DOHH2 (cell line): ENCODE measurements at regions not wholly inside any gene's neighbourhood (a gene's known extent, or its start where the extent isn't known, plus 50 kb on each side); places are given as distances from the start of the nearest gene placed in this dataset.

Source experiments
- H3F3A ChIP-seq: fragments of 200-600 bp; sonication (generic), shearing (Covaris generic); 2 replicates; pipeline ENCODE4 v1.6.0; 2016; ENCODE audit warnings: antibody characterized with exemption, mild to moderate bottlenecking; ENCODE audit not compliant: control insufficient read depth, insufficient read depth
- H3K27ac ChIP-seq: fragments of 200-600 bp; sonication (generic); 2 replicates; pipeline ENCODE4 v1.5.1; 2014; ENCODE audit warnings: low read depth, mild to moderate bottlenecking, low read length, moderate library complexity
- H3K27me3 ChIP-seq: fragments of 200-600 bp; sonication (generic); 2 replicates; pipeline ENCODE4 v1.6.1; 2014; ENCODE audit warnings: mild to moderate bottlenecking, low read length, mixed read lengths; ENCODE audit not compliant: control insufficient read depth
- H3K36me3 ChIP-seq: fragments of 200-600 bp; sonication (generic); 2 replicates; pipeline ENCODE4 v1.6.1; 2014; ENCODE audit warnings: mild to moderate bottlenecking, low read length, moderate library complexity, mixed read lengths; ENCODE audit not compliant: control insufficient read depth
- H3K4me1 ChIP-seq: fragments of 200-600 bp; sonication (generic); 2 replicates; pipeline ENCODE4 v1.6.1; 2014; ENCODE audit warnings: mild to moderate bottlenecking, low read length, mixed read lengths; ENCODE audit not compliant: control insufficient read depth
- H3K4me2 ChIP-seq: fragments of 200-600 bp; sonication (generic); 2 replicates; pipeline ENCODE4 v1.6.0; 2014; ENCODE audit warnings: mild to moderate bottlenecking, low read length, moderate library complexity
- H3K4me3 ChIP-seq: fragments of 200-600 bp; sonication (generic); 2 replicates; pipeline ENCODE4 v1.5.1; 2014; ENCODE audit warnings: mild to moderate bottlenecking, low read length, mixed read lengths
- H3K79me2 ChIP-seq: fragments of 200-600 bp; sonication (generic); 2 replicates; pipeline ENCODE4 v1.6.1; 2014; ENCODE audit warnings: mild to moderate bottlenecking, low read length, mixed read lengths; ENCODE audit not compliant: control insufficient read depth
- H3K9me2 ChIP-seq: fragments of 200-600 bp; sonication (generic); replicated peaks from 2 replicates; pipeline ENCODE4 v1.6.1; 2014; ENCODE audit warnings: mild to moderate bottlenecking, low read length, mixed read lengths; ENCODE audit not compliant: control insufficient read depth
- H3K9me3 ChIP-seq: fragments of 200-600 bp; sonication (generic); 2 replicates; pipeline ENCODE4 v1.6.1; 2014; ENCODE audit warnings: antibody characterized with exemption, low read length, mixed read lengths; ENCODE audit not compliant: control insufficient read depth, insufficient read depth
- H4K20me1 ChIP-seq: fragments of 200-600 bp; sonication (generic); 2 replicates; pipeline ENCODE4 v1.6.0; 2014; ENCODE audit warnings: low read depth, mild to moderate bottlenecking, antibody characterized with exemption, low read length, moderate library complexity; ENCODE audit not compliant: control insufficient read depth, insufficient read depth
- EZH2phosphoT487 ChIP-seq: fragments of 200-600 bp; sonication (generic); IDR thresholded peaks from 2 replicates; pipeline ENCODE4 v1.6.1; 2017; ENCODE audit warnings: borderline replicate concordance, mild to moderate bottlenecking, antibody characterized with exemption, low read length, moderate library complexity, mixed read lengths
- TF ChIP-seq, protein P1 (sequence below): fragments of 200-600 bp; sonication (generic); IDR thresholded peaks from one replicate; pipeline ENCODE4 v1.5.1; 2014; ENCODE audit warnings: antibody characterized with exemption, mild to moderate bottlenecking, low read depth, low read length; ENCODE audit not compliant: poor library complexity, severe bottlenecking

DNA sequence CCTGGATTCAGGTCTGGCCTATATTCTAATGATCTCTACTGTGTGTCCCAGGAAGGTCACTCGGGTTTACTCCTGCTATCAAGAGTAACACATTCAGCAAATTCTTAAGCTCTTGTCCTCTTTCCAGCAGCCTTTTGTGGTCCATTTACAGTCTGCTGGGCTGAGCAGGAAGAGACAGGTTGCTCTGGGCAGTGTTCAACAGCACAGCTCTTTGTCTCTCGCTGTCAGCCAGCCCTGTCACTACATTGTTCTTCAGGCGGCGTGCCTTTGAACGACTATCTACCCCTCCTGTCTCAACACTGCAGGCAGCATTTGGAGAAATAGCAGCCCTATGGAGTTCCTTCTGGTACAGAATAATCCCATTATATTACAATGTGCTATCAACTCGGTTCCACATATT, 192.2 kb upstream of the TBX20 start:
- TF ChIP-seq, protein P1, sequence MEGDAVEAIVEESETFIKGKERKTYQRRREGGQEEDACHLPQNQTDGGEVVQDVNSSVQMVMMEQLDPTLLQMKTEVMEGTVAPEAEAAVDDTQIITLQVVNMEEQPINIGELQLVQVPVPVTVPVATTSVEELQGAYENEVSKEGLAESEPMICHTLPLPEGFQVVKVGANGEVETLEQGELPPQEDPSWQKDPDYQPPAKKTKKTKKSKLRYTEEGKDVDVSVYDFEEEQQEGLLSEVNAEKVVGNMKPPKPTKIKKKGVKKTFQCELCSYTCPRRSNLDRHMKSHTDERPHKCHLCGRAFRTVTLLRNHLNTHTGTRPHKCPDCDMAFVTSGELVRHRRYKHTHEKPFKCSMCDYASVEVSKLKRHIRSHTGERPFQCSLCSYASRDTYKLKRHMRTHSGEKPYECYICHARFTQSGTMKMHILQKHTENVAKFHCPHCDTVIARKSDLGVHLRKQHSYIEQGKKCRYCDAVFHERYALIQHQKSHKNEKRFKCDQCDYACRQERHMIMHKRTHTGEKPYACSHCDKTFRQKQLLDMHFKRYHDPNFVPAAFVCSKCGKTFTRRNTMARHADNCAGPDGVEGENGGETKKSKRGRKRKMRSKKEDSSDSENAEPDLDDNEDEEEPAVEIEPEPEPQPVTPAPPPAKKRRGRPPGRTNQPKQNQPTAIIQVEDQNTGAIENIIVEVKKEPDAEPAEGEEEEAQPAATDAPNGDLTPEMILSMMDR = no peak
- no peak for TF ChIP-seq EZH2phosphoT487
- Histone ChIP-seq H3K4me1 (no peaks in the 10 kb centered on the region), H3K27me3 (0 out of 2 replicates have a peak, but pooled peaks cover 15% of the 10 kb centered on the region)

DNA sequence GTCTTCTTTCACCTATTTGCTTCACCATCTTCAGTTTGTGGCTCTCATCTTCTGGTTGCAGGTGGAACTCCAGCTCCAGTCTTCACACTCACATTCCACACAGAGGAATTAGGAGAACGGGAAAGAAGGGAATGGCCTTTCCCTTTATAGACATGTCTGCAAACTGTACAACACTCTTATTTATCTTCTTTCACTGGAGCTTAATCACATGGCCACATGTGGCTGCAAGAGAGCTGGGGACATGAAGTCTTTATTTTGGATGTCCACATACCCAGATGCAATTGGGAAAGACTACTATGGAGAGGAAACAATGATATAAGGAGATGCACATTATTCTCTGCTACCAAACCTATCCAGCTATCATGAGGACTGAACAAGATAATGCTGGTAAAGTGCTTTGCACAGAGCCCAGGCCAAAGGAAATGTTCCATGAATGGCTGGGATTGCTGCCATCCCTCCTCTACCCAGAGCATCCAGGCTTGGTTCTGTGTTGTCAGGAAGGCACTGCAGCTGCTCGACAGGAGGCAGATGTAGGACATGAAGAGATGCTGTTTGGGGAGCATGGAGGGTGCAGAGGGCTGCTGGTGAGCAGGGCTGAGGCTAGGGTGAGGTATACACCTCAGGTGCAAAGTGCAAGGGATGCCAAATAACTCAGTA, 183.8 kb upstream of the TBX20 start:
- Histone ChIP-seq H3K36me3 (no peaks in the 10 kb centered on the region), H3K9me3 (no peaks in the 10 kb centered on the region), H3K9me2 (no peaks in the 10 kb centered on the region), H3F3A (no peaks in the 10 kb centered on the region), H3K4me2 (no peak overlapping the region), H3K4me3 (no peak overlapping the region), H3K27me3 (peaks cover 8% of the 10 kb centered on the region; the same call in 1 of the 2 replicates), H3K79me2 (no peaks in the 10 kb centered on the region), H3K27ac (no peak overlapping the region), H3K4me1 (no peaks in the 10 kb centered on the region), H4K20me1 (no peaks in the 10 kb centered on the region)
- TF ChIP-seq EZH2phosphoT487 = no peak
- TF ChIP-seq, protein P1 = no peak

More for the DNA sequence above, 192.2 kb upstream of the TBX20 start:
- Histone ChIP-seq H3K4me2 (no peak overlapping the region), H3F3A (no peaks in the 10 kb centered on the region), H3K79me2 (no peaks in the 10 kb centered on the region), H3K36me3 (no peaks in the 10 kb centered on the region), H3K27ac (no peak overlapping the region), H3K9me2 (no peaks in the 10 kb centered on the region), H3K4me3 (no peak overlapping the region), H3K9me3 (no peaks in the 10 kb centered on the region), H4K20me1 (no peaks in the 10 kb centered on the region)

DNA sequence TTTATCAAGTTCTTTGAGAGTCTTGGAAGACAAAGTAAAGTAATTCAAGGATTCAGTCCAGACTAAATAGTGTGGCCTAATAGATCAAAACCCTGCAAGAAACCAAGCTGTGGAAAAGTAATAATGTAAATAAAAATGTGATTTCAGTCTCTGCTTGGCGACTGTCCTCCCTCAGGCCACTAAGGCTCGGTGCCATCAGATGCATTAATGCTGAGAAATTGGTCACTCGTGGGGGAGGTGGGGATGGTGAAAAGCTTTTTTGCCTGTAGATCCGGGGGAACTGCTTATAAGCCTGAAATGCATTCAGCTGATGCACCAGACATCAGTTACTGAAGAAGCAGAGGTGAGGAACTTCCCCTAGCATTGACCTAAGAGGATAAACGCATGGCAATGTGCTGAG, 182.6 kb upstream of the TBX20 start:
- Histone ChIP-seq H3K36me3 (no peaks in the 10 kb centered on the region), H3K9me3 (no peaks in the 10 kb centered on the region), H3F3A (no peaks in the 10 kb centered on the region), H3K4me1 (no peaks in the 10 kb centered on the region), H3K9me2 (no peaks in the 10 kb centered on the region), H4K20me1 (no peaks in the 10 kb centered on the region), H3K4me2 (no peak overlapping the region), H3K4me3 (no peak overlapping the region), H3K27ac (no peak overlapping the region), H3K79me2 (no peaks in the 10 kb centered on the region), H3K27me3 (peaks cover 8% of the 10 kb centered on the region)
- TF ChIP-seq EZH2phosphoT487 = no peak
- TF ChIP-seq, protein P1 = no peak
